Fibroblast of pulmonary artery (primary cell): ENCODE measurements at regions not wholly inside any gene's neighbourhood (a gene's known extent, or its start where the extent isn't known, plus 50 kb on each side); places are given as distances from the start of the nearest gene placed in this dataset.

ENCODE experiments used
- DNase-seq: peaks from one replicate; pipeline ENCODE4 v3.0.0-alpha.2; 2010; ENCODE audit warnings: low read depth
- H3K4me3 ChIP-seq: replicated peaks from 2 replicates; pipeline ENCODE4 v1.5.1; 2011; ENCODE audit warnings: low read depth, mild to moderate bottlenecking, control low read depth, low read length, moderate library complexity
- CTCF ChIP-seq: IDR thresholded peaks from 2 replicates; pipeline ENCODE4 v1.5.1; 2011; ENCODE audit warnings: mild to moderate bottlenecking, control low read depth, low read length, inconsistent platforms; ENCODE audit errors: missing control alignments

DNA sequence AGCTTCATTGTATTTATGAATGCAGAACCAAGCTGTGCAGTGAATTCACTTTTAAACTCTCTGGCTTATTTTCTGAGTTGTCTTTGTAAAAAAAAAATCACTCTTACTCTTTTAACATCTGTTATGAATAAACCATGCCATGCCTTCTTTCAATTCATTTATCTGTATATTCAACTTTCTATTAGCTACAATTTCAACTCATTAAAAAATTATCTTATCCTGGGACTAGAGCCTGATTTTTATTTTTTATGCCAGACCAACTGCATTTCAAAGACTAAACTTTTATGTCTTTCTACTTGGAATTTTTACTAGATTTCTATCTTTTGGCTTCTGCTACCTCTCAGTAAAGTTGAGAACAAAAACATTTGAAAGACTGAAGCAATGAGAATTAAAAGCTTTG is 342.7 kb downstream of the DEPDC1B start:
- TF ChIP-seq CTCF, result no peak
- H3K4me3 ChIP-seq, result no peak overlapping the region
- no peak for DNase-seq

DNA sequence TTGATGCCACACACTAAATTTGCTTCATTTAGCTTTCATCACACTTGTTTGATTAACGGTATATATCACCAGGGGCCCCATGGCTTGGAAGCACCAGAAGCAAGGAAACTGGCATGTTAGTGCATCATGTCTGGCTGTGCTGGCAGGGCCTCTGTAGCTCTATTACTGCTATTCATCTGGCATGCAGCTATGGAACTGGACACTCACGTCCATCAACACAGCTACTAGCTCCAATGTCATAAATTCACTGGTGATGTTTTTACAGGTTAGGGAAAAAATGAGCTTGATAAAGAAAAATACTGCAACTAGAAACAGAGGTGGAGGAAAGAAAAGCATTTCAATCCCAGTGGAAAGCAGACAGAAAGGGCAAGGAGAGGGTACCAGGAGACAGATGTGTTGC is 343.2 kb downstream of the DEPDC1B start:
- no peak overlapping the region for H3K4me3 ChIP-seq
- no peak for TF ChIP-seq CTCF
- no peak for DNase-seq

- no peak for TF ChIP-seq CTCF
- H3K4me3 ChIP-seq, result no peak overlapping the region
- DNase-seq, result no peak
Observed at GRCh38 chr5:60355181-60355580, 344.8 kb downstream of the DEPDC1B start.

DNA sequence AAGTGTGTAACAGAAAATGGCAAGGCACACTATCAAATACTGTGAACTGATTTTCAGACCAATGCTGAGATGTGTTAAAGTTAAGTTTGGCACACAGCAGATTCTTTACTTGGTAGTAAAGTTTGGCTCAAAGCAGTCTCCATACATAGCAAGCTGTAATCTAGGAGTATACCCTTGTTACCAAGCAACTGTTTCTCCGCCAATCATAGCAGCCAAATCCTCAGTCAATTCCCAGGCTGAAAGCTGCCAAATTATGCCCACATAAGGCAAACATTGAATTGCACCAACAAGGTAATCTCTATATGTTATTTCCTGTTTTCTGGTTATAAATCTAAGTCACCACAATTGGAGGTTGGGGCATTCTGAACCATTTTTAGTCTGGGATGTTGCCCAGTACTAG is 345.7 kb downstream of the DEPDC1B start:
- H3K4me3 ChIP-seq, result no peak overlapping the region
- no peak for DNase-seq
- no peak for TF ChIP-seq CTCF

DNA sequence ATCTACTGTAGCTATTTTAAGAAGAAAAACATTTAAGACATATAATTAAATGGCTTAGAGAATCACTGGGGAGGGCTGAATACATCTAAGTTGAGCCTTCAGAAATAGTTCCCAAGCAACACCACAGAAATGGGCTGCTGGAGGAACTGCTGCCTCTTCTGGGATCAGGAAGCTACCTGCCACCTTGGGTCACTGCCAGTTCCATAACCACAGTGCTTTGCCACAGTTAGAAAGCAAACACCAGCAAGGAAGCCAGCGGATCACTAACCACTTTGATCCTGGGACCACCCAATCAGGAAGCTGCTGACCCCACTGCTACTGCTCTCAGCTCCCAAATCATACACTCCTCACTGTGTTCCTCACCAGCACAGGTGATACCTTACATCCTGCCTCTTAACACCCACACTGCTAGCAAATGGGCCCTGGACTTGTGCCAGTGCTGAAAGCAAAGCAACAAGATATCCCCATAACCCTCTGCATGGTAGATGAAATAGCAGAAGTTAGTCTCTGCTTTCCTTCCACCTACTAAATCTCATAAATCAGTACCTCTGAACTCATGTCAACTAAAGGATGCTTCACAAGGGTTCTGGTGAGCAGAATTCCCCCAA is 346.9 kb downstream of the DEPDC1B start:
- no peak overlapping the region for H3K4me3 ChIP-seq
- DNase-seq, result no peak
- no peak for TF ChIP-seq CTCF

DNA sequence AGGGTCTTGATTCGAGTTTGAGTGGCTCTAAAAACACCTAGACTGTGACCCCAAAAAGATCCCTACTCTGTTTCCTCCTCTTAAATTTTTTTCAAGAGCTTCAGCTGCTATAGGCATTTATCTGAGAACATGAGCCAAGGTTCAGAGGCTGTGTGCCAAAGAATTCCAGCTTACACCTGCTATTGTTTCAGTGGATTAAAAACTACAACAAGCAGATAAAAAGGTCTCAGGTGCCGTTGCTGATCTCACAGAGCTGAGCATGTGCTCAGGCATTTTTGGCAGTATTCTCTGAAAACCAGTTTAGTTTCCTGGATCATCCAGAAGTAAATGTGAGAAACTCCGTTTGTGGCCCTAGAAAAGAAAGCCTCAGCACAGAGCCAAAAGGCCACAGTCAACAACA is 349.2 kb downstream of the DEPDC1B start:
- TF ChIP-seq CTCF, result no peak
- DNase-seq, result no peak
- no peak overlapping the region for H3K4me3 ChIP-seq

- H3K4me3 ChIP-seq, result no peak overlapping the region
- no peak for DNase-seq
- TF ChIP-seq CTCF, result no peak
Observed at GRCh38 chr5:60349891-60350415, 350.0 kb downstream of the DEPDC1B start.
